Keratinocyte (primary cell): ENCODE measurements at regions not wholly inside any gene's neighbourhood (a gene's known extent, or its start where the extent isn't known, plus 50 kb on each side); places are given as distances from the start of the nearest gene placed in this dataset.

Experiments used
- EZH2 ChIP-seq: IDR thresholded peaks from one replicate; pipeline ENCODE4 v1.6.1; 2012; ENCODE audit warnings: inconsistent platforms, mild to moderate bottlenecking, low read length, moderate library complexity
- TF ChIP-seq, protein P1 (sequence below), 3 experiments: IDR thresholded peaks in 1 of 3; conservative IDR thresholded peaks in 1 of 3; optimal IDR thresholded peaks in 1 of 3; 2 replicates in 2 of 3; 3 replicates in 1 of 3; pipeline versions ENCODE3 to v1.5.1; 2011; ENCODE audit warnings: low read length in 3 of 3, mild to moderate bottlenecking in 3 of 3, moderate library complexity in 2 of 3, control low read depth in 1 of 3, inconsistent platforms in 1 of 3; ENCODE audit not compliant: insufficient read depth in 2 of 3; ENCODE audit errors: extremely low read depth in 1 of 3

DNA sequence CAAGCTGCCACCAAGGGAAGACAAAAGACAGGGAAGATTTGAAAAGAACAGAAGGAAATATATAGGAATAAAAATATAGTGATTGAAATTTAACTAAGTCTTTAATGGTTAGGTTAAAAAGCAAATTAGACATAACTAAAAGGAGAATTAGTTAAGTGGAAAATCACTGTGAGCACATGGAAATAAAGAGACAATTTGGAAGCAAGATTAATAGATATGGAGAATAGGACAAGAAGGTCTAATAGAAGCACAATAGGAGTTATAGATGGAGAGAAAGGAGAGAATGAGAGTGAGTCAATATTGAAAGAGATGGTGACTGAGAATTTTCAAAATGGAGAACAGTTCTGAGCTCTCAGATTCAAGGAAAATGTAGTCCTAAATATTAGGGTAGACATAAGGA, 176.9 kb downstream of the ASB1 start:
- TF ChIP-seq, protein P1, sequence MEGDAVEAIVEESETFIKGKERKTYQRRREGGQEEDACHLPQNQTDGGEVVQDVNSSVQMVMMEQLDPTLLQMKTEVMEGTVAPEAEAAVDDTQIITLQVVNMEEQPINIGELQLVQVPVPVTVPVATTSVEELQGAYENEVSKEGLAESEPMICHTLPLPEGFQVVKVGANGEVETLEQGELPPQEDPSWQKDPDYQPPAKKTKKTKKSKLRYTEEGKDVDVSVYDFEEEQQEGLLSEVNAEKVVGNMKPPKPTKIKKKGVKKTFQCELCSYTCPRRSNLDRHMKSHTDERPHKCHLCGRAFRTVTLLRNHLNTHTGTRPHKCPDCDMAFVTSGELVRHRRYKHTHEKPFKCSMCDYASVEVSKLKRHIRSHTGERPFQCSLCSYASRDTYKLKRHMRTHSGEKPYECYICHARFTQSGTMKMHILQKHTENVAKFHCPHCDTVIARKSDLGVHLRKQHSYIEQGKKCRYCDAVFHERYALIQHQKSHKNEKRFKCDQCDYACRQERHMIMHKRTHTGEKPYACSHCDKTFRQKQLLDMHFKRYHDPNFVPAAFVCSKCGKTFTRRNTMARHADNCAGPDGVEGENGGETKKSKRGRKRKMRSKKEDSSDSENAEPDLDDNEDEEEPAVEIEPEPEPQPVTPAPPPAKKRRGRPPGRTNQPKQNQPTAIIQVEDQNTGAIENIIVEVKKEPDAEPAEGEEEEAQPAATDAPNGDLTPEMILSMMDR (optimal IDR thresholded peaks at IDR 0.05 in 1 of 3, IDR thresholded peaks at IDR 0.05 in 1 of 3, conservative IDR thresholded peaks at IDR 0.05 in 1 of 3; ENCODE audit: extremely low read depth in 1 of 3, insufficient read depth in 2 of 3, low read length in 3 of 3): no peak
- no peak for TF ChIP-seq EZH2
